Gastroesophageal sphincter (tissue), 3 donors: ENCODE measurements at regions not wholly inside any gene's neighbourhood (a gene's known extent, or its start where the extent isn't known, plus 50 kb on each side); places are given as distances from the start of the nearest gene placed in this dataset.

ENCODE experiments used
- EP300 ChIP-seq: sonication (generic); formaldehyde crosslinking; IDR thresholded peaks from one replicate; pipeline ENCODE4 v1.6.1; 2017; ENCODE audit warnings: antibody characterized with exemption, mild to moderate bottlenecking
- POLR2A ChIP-seq, 2 donors: fragments of 450-650 bp; IDR thresholded peaks; one replicate each; pipeline ENCODE4 v1.6.1; 2017; ENCODE audit warnings: antibody characterized with exemption in 2 of 2, mild to moderate bottlenecking in 2 of 2, moderate library complexity in 1 of 2
- POLR2AphosphoS5 ChIP-seq: sonication (generic); formaldehyde crosslinking; IDR thresholded peaks from one replicate; pipeline ENCODE4 v1.6.1; 2017; ENCODE audit warnings: antibody characterized with exemption
- TF ChIP-seq, protein P1 (sequence below), 4 experiments: fragments of 200-600 bp in 2 of 4; fragments of 450-650 bp in 2 of 4; sonication (generic) in 1 of 4; IDR thresholded peaks; one replicate each; pipeline ENCODE4 v1.5.1; 2017 to 2019; ENCODE audit warnings: antibody characterized with exemption in 4 of 4, mild to moderate bottlenecking in 2 of 4, moderate library complexity in 2 of 4

DNA sequence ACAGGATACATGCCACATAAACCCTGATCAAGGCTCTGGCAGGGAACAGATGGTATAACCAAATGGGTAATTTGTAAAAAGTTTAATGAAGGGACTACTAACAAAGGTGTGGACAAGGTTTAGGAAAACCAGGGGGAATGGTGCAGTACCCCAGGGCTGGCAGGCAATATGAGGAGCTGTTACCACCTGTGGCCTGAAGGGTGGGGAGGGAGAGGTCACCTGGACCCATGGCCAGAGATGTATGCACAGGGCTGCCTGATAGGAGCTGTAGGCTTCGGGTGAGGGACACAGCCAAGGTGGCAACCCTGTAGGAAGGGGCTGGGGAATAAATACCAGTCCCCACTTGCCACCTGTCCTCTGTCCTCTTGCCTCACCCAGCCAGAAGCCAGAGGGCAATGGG lies 51.4 kb upstream of the ID3 start:
- TF ChIP-seq, protein P1, sequence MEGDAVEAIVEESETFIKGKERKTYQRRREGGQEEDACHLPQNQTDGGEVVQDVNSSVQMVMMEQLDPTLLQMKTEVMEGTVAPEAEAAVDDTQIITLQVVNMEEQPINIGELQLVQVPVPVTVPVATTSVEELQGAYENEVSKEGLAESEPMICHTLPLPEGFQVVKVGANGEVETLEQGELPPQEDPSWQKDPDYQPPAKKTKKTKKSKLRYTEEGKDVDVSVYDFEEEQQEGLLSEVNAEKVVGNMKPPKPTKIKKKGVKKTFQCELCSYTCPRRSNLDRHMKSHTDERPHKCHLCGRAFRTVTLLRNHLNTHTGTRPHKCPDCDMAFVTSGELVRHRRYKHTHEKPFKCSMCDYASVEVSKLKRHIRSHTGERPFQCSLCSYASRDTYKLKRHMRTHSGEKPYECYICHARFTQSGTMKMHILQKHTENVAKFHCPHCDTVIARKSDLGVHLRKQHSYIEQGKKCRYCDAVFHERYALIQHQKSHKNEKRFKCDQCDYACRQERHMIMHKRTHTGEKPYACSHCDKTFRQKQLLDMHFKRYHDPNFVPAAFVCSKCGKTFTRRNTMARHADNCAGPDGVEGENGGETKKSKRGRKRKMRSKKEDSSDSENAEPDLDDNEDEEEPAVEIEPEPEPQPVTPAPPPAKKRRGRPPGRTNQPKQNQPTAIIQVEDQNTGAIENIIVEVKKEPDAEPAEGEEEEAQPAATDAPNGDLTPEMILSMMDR (IDR thresholded peaks at IDR 0.05) = no peak
- TF ChIP-seq EP300 (no peak), POLR2A (IDR thresholded peaks at IDR 0.05) (no peak), POLR2AphosphoS5 (no peak)
